Right cardiac atrium (tissue), 5 donors: ENCODE measurements at regions not wholly inside any gene's neighbourhood (a gene's known extent, or its start where the extent isn't known, plus 50 kb on each side); places are given as distances from the start of the nearest gene placed in this dataset.

Experiments used
- ATAC-seq, 2 donors: fragments of 200-7000 bp; cut with Tn5 transposase; one replicate each; pipeline versions ENCODE4 v1.8.0 to v1.9.1; 2020; ENCODE audit warnings: moderate library complexity in 2 of 2, mild to moderate bottlenecking in 1 of 2
- DNase-seq, 3 donors: peaks; one replicate each; pipeline ENCODE4 v3.0.0-alpha.2; 2020
- H3K27ac ChIP-seq: one replicate; pipeline ENCODE4 v1.5.1; 2013; ENCODE audit warnings: mild to moderate bottlenecking, low read length, control low read depth, moderate library complexity
- H3K27me3 ChIP-seq: one replicate; pipeline ENCODE4 v1.6.1; 2013; ENCODE audit not compliant: control insufficient read depth, insufficient read depth
- H3K4me1 ChIP-seq: one replicate; pipeline ENCODE4 v1.6.1; 2013; ENCODE audit warnings: low read length; ENCODE audit not compliant: control insufficient read depth, insufficient read depth
- H3K4me3 ChIP-seq: one replicate; pipeline ENCODE4 v1.5.1; 2013; ENCODE audit warnings: low read length, control low read depth
- H3K9me3 ChIP-seq: one replicate; pipeline ENCODE4 v1.6.1; 2013; ENCODE audit warnings: low read length; ENCODE audit not compliant: control insufficient read depth
- WGBS: extraction: QIAGEN DNeasy Blood & Tissue Kit; methylation state at CpG from one replicate; pipeline ENCODE4 v1.1.7; 2013; 5-methylcytosine and 5-hydroxymethylcytosine counted together
- intact Hi-C, 4 donors: fragments of 100-400 bp; cut with DNase I; formaldehyde crosslinking; loops; one replicate each; pipeline versions ENCODE4 v1.11.0 to v1.14.0; 2022 to 2023
- donor health status: healthy with polysubstance abuse.
- donor health status: DM: no; HTN: yes; CAD: no.
- donor health status: DM: no; HTN: no; CAD: no.
- donor health status: DM: no; HTN: yes; CAD: no; lungs with severe emphysema.
- donor health status: DM: yes; HTN: yes; CAD: no.

DNA sequence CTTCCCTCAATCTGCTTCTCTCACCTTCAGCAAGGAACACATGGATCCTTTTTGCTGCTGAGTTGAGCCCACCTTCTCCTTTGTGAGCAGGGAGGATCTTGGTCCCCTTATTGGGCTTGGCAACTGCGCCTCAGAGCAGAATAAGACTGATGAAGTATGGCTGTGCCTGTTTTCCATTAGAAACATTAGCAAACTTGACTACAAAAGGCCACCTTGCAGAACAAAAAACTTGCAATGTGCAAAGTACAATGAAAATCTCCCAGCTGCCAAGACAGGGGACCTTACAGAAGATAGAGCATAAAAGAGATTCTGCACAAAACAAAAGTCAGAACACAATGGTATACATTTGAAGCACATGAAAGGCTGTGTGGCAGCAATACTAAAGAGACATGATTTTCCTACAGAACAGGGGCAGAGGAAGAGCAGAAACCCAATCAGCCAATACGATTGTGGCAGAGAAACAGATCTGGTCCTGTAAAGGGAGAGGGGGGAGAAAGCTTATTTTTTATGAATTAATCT lies 173.5 kb upstream of the SNX19 start:
- ATAC-seq (no peak), DNase-seq (no peak)
- intact Hi-C loops: no loop called here
- Histone ChIP-seq H3K27me3 (peaks cover 3% of the 10 kb centered on the region), H3K4me3 (no peak overlapping the region), H3K27ac (no peak overlapping the region), H3K4me1 (no peaks in the 10 kb centered on the region), H3K9me3 (no peaks in the 10 kb centered on the region)
- 68% methylated on average over 2 of the region's 2 CpGs for WGBS

DNA sequence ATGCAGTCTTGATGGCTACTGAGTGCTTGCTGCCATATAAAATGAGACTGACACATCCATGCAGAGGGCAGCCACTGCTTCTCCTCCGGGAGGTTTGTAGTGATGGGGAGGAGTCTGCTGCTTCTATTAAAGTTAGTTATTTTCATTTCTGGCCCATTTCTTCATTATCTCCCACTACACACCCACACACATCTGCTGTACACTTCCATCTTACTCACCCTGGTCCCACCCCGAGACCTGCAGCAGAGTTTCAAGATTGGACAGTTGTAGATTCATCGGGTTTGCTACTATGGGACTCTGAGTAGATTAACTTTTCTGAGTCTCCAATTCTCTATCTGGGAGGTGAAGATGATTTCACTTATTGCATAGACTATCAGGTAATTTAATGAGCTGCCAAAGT lies 176.2 kb upstream of the SNX19 start:
- WGBS: 68% methylated on average over 3 of the region's 3 CpGs
- no peak for ATAC-seq
- Histone ChIP-seq H3K4me3 (no peak overlapping the region), H3K4me1 (no peaks in the 10 kb centered on the region), H3K9me3 (no peaks in the 10 kb centered on the region), H3K27ac (no peak overlapping the region), H3K27me3 (peaks cover 2% of the 10 kb centered on the region)
- no peak for DNase-seq
- intact Hi-C loops: no loop called here

DNA sequence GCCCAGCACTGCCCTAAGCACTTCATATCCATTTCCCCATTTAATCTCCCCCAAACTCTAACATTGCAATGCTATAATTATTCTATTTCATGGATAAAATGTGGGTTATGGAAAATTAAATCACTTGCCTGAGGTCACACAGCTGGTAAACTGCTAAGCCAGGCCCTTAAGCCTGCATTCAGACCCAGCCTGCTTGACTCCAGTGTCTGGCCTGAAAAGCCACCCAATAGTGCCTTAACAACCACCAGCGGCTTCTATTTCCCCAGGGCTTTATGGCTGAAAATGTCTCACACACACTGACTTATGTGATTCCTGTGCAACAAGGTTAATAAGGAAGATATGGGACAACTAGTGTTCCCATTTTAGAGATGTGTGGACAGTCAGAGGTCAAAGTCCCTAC lies 178.5 kb upstream of the SNX19 start:
- Histone ChIP-seq H3K27me3 (no peaks in the 10 kb centered on the region), H3K9me3 (no peaks in the 10 kb centered on the region), H3K4me3 (no peak overlapping the region), H3K27ac (no peak overlapping the region), H3K4me1 (no peaks in the 10 kb centered on the region)
- 88% methylated on average over 1 of the region's 1 CpG for WGBS
- intact Hi-C loops: no loop called here
- DNase-seq (no peak), ATAC-seq (no peak)

DNA sequence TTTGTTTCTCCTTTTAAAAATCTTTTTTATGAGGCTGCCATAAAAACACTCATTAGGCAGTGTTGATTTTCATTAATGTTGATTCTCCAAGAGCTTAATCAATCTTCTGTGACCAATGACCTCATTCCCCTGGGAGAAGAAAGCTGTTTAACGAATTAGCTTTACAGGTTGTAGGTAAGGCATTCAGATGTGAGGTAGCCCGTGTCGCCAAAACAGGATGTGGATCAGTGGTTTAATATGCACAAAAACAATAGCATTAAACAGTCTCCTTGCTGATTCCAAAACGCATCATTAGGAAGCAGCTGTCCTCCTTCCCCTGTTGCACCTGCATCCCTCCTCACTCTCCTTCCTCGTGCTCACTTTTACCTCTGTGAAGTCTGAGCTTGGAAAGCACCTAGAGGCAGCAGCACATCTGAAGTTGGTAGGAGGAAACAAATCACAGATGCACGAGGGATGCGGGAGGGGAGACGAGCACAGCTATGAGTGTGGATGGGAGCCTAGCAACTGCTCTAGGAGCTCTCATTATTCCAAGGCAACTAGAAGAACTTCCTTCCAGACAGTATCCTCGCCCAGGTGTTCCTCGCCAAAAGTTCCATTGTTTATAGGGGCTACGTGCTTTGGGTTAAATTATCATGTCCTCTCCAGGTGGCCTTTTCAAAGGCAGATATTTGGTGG lies 179.4 kb upstream of the SNX19 start:
- no peak for ATAC-seq
- intact Hi-C loops: no loop called here
- 65% methylated on average over 11 of the region's 11 CpGs for WGBS
- Histone ChIP-seq H3K27ac (no peak overlapping the region), H3K4me3 (no peak overlapping the region), H3K27me3 (no peaks in the 10 kb centered on the region), H3K4me1 (no peaks in the 10 kb centered on the region), H3K9me3 (no peaks in the 10 kb centered on the region)
- no peak for DNase-seq

DNA sequence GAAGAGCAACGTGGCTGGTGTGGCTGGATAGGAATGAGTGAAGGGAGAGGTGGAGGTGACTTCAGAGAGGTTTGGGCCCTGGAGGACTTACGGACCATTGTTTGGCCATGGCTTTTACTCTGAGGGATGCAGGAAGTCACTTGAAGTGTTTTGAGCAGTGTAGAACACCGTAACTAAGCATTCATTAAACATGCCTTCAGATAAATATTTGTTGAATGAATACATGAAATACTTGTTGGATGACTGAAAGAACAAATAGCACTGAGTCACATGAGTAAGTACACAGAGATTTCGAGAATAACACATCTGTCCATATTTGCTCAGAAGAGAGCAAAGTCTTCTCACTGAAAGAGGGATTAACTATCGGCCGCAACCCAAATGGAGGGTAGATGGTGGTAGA lies 182.7 kb upstream of the SNX19 start:
- no peak for DNase-seq
- 78% methylated on average over 6 of the region's 6 CpGs for WGBS
- intact Hi-C loops: no loop called here
- H3K9me3 ChIP-seq: no peaks in the 10 kb centered on the region
- peaks cover 4% of the 10 kb centered on the region for H3K27me3 ChIP-seq
- H3K4me1 ChIP-seq: no peaks in the 10 kb centered on the region
- ATAC-seq: no peak
- no peak overlapping the region for H3K4me3 ChIP-seq
- H3K27ac ChIP-seq: no peak overlapping the region

DNA sequence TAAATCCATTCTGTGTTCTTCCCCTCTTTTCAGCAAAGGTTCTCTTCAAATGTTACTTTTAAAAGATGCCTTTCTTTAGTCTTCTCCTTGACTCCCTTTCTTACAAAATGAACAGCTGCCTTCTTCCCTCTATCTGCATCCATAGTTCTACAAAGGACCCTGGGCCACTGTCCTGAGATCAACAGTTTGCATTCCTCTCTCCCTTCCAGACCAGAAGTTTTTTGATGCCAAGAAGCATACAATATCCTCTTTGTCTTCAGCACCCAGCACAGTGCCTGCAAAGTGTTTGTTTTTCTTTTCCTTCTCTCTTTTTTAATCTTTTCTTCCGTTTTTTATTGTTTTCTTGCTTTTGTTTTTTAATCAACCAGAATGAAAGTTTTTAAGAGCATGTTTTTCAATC lies 183.5 kb upstream of the SNX19 start:
- no peak overlapping the region for H3K27ac ChIP-seq
- no peaks in the 10 kb centered on the region for H3K4me1 ChIP-seq
- DNase-seq: no peak
- no peak for ATAC-seq
- H3K4me3 ChIP-seq: no peak overlapping the region
- peaks cover 4% of the 10 kb centered on the region for H3K27me3 ChIP-seq
- H3K9me3 ChIP-seq: no peaks in the 10 kb centered on the region
- 29% methylated on average over 1 of the region's 1 CpG for WGBS
- intact Hi-C loops: no loop called here

DNA sequence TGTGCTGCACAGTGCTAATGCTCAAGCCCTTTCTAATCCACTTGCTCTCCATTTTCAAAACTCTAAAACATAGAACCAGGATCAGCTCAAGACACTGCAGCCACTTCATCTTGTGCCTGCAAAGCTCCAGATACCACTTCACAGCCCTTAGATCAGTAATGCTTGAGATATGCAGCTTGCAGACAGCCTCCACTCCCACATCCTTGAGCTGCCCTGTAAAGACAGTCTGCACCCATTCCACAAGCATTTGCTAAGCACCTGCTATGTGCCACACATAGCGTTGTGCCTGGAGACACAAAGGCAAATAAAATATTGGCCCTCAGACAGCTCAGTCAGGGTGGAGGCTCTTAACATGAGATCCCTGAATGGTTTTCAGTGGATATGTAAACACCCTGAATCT lies 192.5 kb upstream of the SNX19 start:
- no peaks in the 10 kb centered on the region for H3K4me1 ChIP-seq
- intact Hi-C loops: no loop called here
- H3K9me3 ChIP-seq: no peaks in the 10 kb centered on the region
- no peak overlapping the region for H3K4me3 ChIP-seq
- no peak for DNase-seq
- ATAC-seq: no peak
- no peak overlapping the region for H3K27ac ChIP-seq
- H3K27me3 ChIP-seq: no peaks in the 10 kb centered on the region
- WGBS: 59% methylated on average over 1 of the region's 1 CpG

DNA sequence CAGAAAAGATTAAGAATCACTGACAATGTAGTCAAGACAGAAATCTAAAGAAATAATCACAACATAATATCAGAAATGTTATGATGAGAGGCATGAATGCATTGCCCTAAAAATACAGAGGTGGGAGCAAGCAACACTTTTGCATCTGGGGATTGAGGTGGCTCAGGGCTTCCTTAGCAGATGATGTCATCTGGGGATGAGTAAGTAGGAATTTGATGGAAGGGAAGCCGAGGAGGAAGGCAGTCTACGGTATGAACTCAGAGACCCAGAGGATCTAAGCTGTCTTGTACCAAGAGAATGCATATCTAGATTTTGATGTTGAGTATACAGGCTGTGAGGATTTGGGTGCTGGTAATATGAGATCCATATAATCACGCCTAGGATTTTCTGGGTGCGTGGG lies 193.0 kb upstream of the SNX19 start:
- Histone ChIP-seq H3K9me3 (no peaks in the 10 kb centered on the region), H3K27ac (no peak overlapping the region), H3K4me3 (no peak overlapping the region), H3K27me3 (no peaks in the 10 kb centered on the region), H3K4me1 (no peaks in the 10 kb centered on the region)
- DNase-seq (no peak), ATAC-seq (no peak)
- WGBS: 61% methylated on average over 4 of the region's 4 CpGs
- intact Hi-C loops: no loop called here

DNA sequence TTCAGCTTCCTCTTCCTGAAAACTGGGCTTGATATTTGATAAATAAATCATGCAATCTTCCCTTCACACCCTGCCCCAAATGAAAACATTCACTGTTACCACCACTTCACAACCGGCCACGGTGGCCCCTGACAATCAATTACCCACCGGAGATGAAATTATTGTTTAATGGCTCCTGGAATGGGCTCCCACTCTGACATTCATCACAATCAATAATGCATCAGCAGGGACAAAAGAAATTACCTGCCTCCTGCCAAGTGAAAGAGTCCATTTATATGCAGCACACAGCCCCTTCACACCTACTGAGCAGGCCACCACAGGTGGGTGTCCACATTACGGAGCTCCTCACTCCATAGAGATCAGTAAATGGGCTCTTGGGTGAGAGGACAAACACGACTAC lies 193.5 kb upstream of the SNX19 start:
- ATAC-seq (no peak), DNase-seq (no peak)
- Histone ChIP-seq H3K9me3 (no peaks in the 10 kb centered on the region), H3K4me1 (no peaks in the 10 kb centered on the region), H3K27me3 (no peaks in the 10 kb centered on the region), H3K4me3 (no peak overlapping the region), H3K27ac (no peak overlapping the region)
- intact Hi-C loops: no loop called here
- WGBS: 75% methylated on average over 5 of the region's 5 CpGs

DNA sequence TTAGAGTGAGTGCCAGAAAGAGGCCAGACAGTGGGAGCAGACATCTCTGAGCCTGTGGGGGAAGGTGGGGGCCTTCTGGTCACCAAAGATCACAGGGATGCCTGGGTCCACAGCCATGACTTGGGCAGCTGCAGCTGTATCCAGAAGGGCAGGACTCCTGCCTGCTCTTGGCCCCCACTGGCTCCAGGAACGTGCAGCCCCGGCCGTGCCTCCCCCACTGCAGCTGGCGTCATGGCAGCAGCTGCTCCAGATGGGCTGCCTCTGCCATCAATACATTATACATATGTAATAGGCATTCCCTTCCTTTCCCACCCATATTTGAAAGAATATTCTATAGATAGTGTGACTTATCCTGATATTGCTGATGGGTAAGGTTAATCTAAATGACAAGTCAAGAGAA lies 195.5 kb upstream of the SNX19 start:
- Histone ChIP-seq H3K9me3 (no peaks in the 10 kb centered on the region), H3K4me3 (no peak overlapping the region), H3K27ac (no peak overlapping the region), H3K27me3 (no peaks in the 10 kb centered on the region), H3K4me1 (no peaks in the 10 kb centered on the region)
- peak in 1 of 3 donors; percentile 35 for DNase-seq
- WGBS: 82% methylated on average over 4 of the region's 4 CpGs
- intact Hi-C loops: no loop called here
- ATAC-seq: no peak

DNA sequence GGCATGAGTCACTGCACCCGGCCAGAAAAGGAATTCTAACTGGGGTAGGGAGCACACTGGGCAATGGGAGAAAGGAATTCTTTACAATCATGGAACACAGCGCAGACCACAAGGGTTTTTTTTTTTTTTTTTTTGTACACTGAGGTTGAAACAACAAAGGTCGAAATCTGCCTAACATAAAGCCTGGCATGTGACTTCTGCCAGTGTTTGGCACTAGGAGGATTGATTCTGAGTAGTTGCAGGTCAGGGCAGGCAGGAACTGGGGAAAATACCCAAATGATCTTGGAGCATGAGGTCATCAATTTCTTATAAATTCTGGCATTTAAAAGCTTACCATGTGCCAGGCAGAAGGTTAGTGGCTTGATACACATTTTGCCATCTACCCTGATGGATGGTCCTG lies 202.0 kb upstream of the SNX19 start:
- 81% methylated on average over 3 of the region's 3 CpGs for WGBS
- intact Hi-C loops: no loop called here
- Histone ChIP-seq H3K27me3 (no peaks in the 10 kb centered on the region), H3K4me1 (no peaks in the 10 kb centered on the region), H3K4me3 (no peak overlapping the region), H3K27ac (no peak overlapping the region), H3K9me3 (no peaks in the 10 kb centered on the region)
- ATAC-seq (no peak), DNase-seq (no peak)
